MM.1S (cell line): ENCODE measurements at regions not wholly inside any gene's neighbourhood (a gene's known extent, or its start where the extent isn't known, plus 50 kb on each side); places are given as distances from the start of the nearest gene placed in this dataset.

Experiments used
- DNase-seq: peaks from one replicate; pipeline ENCODE4 v3.0.0-alpha.2; 2015
- H2AFZ ChIP-seq: fragments of 300-600 bp; sonication (generic); 2 replicates; pipeline ENCODE4 v1.6.0; 2016; ENCODE audit warnings: antibody characterized with exemption, low read length
- H3F3A ChIP-seq: fragments of 300-600 bp; sonication (generic); 2 replicates; pipeline ENCODE4 v1.6.1; 2016; ENCODE audit warnings: mild to moderate bottlenecking, antibody characterized with exemption, low read length, moderate library complexity, mixed read lengths; ENCODE audit not compliant: insufficient read depth
- H3K27ac ChIP-seq: fragments of 300-600 bp; sonication (generic); 2 replicates; pipeline ENCODE4 v1.5.1; 2016; ENCODE audit warnings: mild to moderate bottlenecking, low read length
- H3K27me3 ChIP-seq: fragments of 300-600 bp; sonication (generic); replicated peaks from 2 replicates; pipeline ENCODE4 v1.6.0; 2016; ENCODE audit warnings: low read length; ENCODE audit not compliant: insufficient read depth
- H3K36me3 ChIP-seq: fragments of 300-600 bp; sonication (generic); replicated peaks from 2 replicates; pipeline ENCODE4 v1.6.1; 2016; ENCODE audit warnings: mild to moderate bottlenecking, low read length, mixed read lengths; ENCODE audit not compliant: insufficient read depth
- H3K4me1 ChIP-seq: fragments of 300-600 bp; sonication (generic); 2 replicates; pipeline ENCODE4 v1.6.1; 2016; ENCODE audit warnings: low read length, mixed read lengths
- H3K4me2 ChIP-seq: fragments of 300-600 bp; sonication (generic); 2 replicates; pipeline ENCODE4 v1.6.0; 2016; ENCODE audit warnings: low read depth, low read length
- H3K4me3 ChIP-seq: fragments of 300-600 bp; sonication (generic); 2 replicates; pipeline ENCODE4 v1.5.1; 2016; ENCODE audit warnings: low read length, mixed read lengths
- H3K79me2 ChIP-seq: fragments of 300-600 bp; sonication (generic); 2 replicates; pipeline ENCODE4 v1.6.1; 2016; ENCODE audit warnings: mixed run types, low read length, mixed read lengths
- H3K9ac ChIP-seq: fragments of 300-600 bp; sonication (generic); 2 replicates; pipeline ENCODE4 v1.6.1; 2016; ENCODE audit warnings: low read length, mixed read lengths
- H3K9me2 ChIP-seq: fragments of 300-600 bp; sonication (generic); replicated peaks from 2 replicates; pipeline ENCODE4 v1.6.1; 2016; ENCODE audit warnings: mild to moderate bottlenecking, low read length, mixed read lengths; ENCODE audit not compliant: insufficient read depth
- H3K9me3 ChIP-seq: fragments of 300-600 bp; sonication (generic); replicated peaks from 2 replicates; pipeline ENCODE4 v1.6.1; 2016; ENCODE audit warnings: mild to moderate bottlenecking, low read length, mixed read lengths; ENCODE audit not compliant: insufficient read depth
- H4K20me1 ChIP-seq: fragments of 300-600 bp; sonication (generic); 2 replicates; pipeline ENCODE4 v1.6.1; 2016; ENCODE audit warnings: mild to moderate bottlenecking, low read length, moderate library complexity, mixed read lengths; ENCODE audit not compliant: insufficient read depth
- CTCF ChIP-seq: fragments of 300-600 bp; sonication (generic); IDR thresholded peaks from 2 replicates; pipeline ENCODE4 v1.5.1; 2016; ENCODE audit warnings: antibody characterized with exemption, low read length, mixed read lengths
- EZH2 ChIP-seq: fragments of 300-600 bp; sonication (generic); optimal IDR thresholded peaks from 2 replicates; pipeline ENCODE3; 2017; ENCODE audit warnings: low read depth, mild to moderate bottlenecking, antibody characterized with exemption, low read length, mixed read lengths
- EZH2phosphoT487 ChIP-seq: fragments of 300-600 bp; sonication (generic); IDR thresholded peaks from 2 replicates; pipeline ENCODE4 v1.6.1; 2018; ENCODE audit warnings: antibody characterized with exemption, low read length

DNA sequence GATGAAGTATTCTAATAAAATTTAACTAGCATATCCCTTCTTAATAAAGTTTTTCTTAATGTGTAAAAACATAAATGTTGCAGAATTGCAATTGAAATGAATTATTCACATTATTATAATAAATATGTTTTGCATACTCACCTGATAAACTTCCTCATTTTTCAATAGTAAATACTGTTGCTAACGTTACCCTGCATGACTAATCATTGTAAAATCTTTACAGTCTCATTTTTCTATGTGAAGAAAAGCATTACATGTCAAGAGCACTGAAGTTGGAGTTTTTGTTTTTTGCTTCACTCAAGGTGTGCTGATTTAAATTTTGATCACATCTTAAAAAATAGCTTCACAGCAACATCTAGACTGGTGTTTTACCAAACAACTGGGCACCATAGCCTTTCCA lies 157.2 kb upstream of the CDH18 start:
- H3K27me3 ChIP-seq, result no peaks in the 10 kb centered on the region
- H3K4me3 ChIP-seq, result no peak overlapping the region
- H3K79me2 ChIP-seq, result no peaks in the 10 kb centered on the region
- H3K27ac ChIP-seq, result no peak overlapping the region
- H4K20me1 ChIP-seq, result no peaks in the 10 kb centered on the region
- H2AFZ ChIP-seq, result no peak overlapping the region
- no peak overlapping the region for H3K9ac ChIP-seq
- H3K9me2 ChIP-seq, result no peaks in the 10 kb centered on the region
- H3K4me1 ChIP-seq, result no peaks in the 10 kb centered on the region
- DNase-seq, result no peak
- no peaks in the 10 kb centered on the region for H3F3A ChIP-seq
- no peak overlapping the region for H3K4me2 ChIP-seq
- H3K9me3 ChIP-seq, result no peaks in the 10 kb centered on the region
- no peaks in the 10 kb centered on the region for H3K36me3 ChIP-seq
- no peak for TF ChIP-seq EZH2phosphoT487
- TF ChIP-seq CTCF, result no peak
- TF ChIP-seq EZH2, result no peak

- DNase-seq, result no peak
- H3K27ac ChIP-seq, result no peak overlapping the region
- no peaks in the 10 kb centered on the region for H3K9me3 ChIP-seq
- H3K9me2 ChIP-seq, result no peaks in the 10 kb centered on the region
- H2AFZ ChIP-seq, result no peak overlapping the region
- no peaks in the 10 kb centered on the region for H3K79me2 ChIP-seq
- no peak for TF ChIP-seq EZH2phosphoT487
- TF ChIP-seq CTCF, result no peak
- TF ChIP-seq EZH2, result no peak
- no peaks in the 10 kb centered on the region for H3K4me1 ChIP-seq
- H3K9ac ChIP-seq, result no peak overlapping the region
- H4K20me1 ChIP-seq, result no peaks in the 10 kb centered on the region
- H3K27me3 ChIP-seq, result no peaks in the 10 kb centered on the region
- H3F3A ChIP-seq, result no peaks in the 10 kb centered on the region
- H3K4me3 ChIP-seq, result no peak overlapping the region
- H3K36me3 ChIP-seq, result no peaks in the 10 kb centered on the region
- no peak overlapping the region for H3K4me2 ChIP-seq
Measured at GRCh38 chr5:20129501-20129900, 141.5 kb upstream of the CDH18 start.

GRCh38 chr5:20128343-20128742 lies 140.3 kb upstream of the CDH18 start:
- Histone ChIP-seq H3K27me3 (no peaks in the 10 kb centered on the region), H3K9me3 (no peaks in the 10 kb centered on the region)

More at GRCh38 chr5:20128343-20128742, 140.3 kb upstream of the CDH18 start:
- H3K27ac ChIP-seq, result no peak overlapping the region
- no peaks in the 10 kb centered on the region for H4K20me1 ChIP-seq
- no peaks in the 10 kb centered on the region for H3K4me1 ChIP-seq
- no peak for TF ChIP-seq EZH2phosphoT487
- no peak for TF ChIP-seq EZH2
- no peak for TF ChIP-seq CTCF
- no peaks in the 10 kb centered on the region for H3K36me3 ChIP-seq
- no peaks in the 10 kb centered on the region for H3K79me2 ChIP-seq
- no peaks in the 10 kb centered on the region for H3F3A ChIP-seq
- DNase-seq, result no peak
- no peak overlapping the region for H3K9ac ChIP-seq
- no peak overlapping the region for H3K4me2 ChIP-seq
- no peak overlapping the region for H2AFZ ChIP-seq
- no peaks in the 10 kb centered on the region for H3K9me2 ChIP-seq
- H3K4me3 ChIP-seq, result no peak overlapping the region
